HPDE6-E6E7 (cell line): ENCODE measurements at regions not wholly inside any gene's neighbourhood (a gene's known extent, or its start where the extent isn't known, plus 50 kb on each side); places are given as distances from the start of the nearest gene placed in this dataset.
"Not testable (repeated sequence)": the region's sequence is repeated elsewhere in the genome, so short reads cannot be mapped to it uniquely, and the experiment has no call there.

ENCODE experiments used
- DNase-seq: peaks from one replicate; pipeline ENCODE4 v3.0.0; 2011; ENCODE audit warnings: missing footprints; ENCODE audit errors: extremely low spot score

DNA sequence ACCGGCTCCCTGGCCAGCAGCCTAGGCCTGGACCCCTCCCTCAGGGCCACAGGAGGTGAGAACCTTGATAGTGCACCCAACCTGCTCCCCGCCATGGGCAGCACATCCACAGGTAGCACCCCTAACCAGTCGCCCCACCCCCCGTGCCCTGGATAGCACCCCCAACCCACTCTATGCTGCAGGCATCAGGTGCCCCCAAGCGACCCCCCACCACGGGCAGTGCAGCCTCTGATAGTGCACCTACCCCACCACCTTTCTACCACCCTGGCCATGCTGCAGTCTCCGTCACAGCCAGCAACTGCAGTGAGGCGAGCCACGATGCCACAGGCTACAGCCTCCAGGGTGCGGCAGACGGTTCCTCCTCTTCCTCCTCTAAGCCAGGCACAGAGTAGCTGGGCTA, 55.6 kb downstream of the SOWAHC start:
- DNase-seq = no peak

DNA sequence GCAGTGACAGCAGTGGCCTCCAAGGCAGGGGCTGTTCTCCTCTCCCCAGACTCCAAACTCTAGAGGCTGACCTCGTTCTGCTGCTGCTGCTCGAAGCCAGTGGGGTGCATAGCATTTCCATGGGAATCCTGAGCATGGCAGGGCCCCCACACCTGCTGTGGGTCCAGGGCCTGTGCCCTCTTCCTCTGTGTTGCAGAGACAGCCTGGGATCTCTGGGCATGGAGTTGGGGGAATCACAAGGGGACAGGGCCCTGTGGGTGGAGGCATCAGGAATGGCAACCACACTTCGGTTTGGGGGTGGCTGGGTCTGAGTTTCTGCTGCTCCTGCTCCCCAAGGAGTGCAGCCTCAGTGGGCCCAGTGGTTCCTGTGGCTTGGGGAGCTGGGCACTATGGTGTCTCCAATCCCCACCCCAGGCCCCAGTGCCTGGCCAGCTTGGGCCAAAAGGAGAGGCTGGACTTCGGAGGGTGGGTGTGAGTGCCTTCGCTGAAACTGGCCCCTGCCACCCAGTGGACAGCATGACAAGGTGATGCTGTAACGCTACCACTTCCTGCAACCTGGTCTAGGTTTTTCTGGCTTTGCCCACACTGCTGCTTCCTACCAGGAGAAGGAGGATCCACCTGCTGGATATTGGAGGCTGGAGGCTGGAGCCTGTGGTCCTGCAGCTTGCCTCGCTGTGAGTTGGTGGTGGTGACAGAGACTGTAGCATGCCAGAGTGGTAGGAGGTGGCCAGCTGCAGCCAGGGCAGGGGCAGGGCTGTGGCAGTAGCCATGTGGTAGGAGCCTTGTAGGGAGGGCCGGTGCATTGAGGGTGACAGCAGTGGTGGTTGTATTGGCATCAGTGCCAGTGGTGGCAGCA, 56.6 kb downstream of the SOWAHC start:
- no peak for DNase-seq

DNA sequence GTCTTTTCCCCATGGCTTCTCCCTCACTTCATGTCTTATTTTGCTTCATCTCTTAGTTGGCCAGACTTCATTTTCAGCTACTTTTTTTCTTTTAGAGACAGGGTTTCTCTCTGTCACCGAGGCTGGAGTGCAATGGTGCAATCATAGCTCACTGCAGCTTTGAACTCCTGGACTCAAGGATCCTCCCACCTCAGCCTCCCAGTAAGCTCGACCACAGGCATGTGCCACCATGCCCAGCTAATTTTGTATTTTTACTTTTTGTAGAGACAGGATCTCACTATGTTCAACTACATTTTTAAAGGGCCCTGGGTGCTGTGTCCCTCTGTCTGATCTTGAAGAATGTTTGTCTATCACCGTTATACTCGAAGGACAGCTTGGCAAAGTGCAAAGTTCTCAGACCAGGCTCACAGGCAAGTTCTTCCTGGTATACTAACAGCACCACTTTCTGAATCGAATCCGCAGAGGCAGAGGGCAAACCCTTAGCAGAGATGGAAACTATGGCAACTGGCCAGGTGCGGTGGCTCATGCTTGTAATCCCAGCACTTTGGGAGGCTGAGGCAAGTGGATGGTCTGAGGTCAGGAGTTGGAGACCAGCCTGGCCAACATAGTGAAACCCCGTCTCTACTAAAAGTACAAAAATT, 60.9 kb downstream of the SOWAHC start:
- no peak for DNase-seq

DNA sequence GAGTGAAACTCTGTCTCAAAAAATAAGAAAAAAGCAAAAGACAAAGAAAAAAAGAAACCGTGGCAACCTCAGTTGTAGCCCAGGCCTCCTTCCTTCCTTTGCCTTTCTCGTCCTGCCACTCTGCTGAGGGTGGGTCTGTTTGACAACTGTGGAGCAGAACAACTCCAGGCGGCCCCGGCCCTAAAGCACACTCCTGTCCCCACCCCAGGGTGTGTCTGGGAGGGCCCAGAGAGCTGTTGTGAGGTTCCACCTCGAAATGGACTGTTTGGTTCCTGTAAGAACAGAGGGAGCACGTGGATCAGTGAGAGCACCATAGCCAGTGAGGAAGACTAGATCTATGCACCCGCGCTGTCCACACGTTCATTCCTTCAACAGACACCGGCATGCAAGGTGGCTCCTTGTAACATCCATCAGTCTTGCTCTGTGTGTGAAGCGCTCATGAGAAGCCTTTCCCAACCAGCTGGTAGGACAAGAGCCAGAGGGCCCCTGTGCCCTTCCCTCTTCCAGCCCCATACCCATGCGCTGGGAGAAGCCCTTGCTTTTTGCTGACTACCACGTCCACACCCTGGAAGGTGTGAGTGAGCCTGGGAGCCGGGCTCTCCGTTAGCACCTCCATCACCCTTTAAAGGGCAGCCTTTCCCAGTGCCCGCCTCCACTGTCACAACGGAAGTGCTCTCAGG, 61.6 kb downstream of the SOWAHC start:
- no peak for DNase-seq

DNA sequence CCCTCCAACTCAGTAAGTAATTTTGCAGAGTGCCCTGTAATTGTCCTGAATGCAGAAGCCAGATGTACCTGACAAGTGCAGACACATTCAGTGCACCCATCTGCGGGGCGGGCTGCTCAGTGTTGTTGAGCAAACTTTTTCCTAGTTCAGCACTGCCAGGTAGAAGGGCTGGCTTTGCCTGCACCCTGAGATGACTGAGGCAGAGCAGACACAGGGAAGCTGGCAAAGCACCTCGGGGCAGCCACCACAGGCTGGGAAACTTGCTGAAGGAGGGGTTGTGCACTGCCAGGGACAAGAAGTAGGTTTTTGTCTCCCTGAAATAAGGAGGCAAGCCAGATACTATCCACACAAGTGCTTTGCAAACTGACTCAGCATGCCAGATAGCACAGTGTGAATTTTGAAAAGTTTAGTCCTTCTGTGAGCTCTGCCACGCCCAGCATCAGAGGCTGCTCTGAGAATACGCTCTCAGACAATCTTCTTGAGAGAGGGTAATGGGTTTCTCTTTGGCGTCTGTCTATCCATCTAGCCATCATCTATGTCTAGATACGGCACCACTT, 62.3 kb downstream of the SOWAHC start:
- no peak for DNase-seq

DNA sequence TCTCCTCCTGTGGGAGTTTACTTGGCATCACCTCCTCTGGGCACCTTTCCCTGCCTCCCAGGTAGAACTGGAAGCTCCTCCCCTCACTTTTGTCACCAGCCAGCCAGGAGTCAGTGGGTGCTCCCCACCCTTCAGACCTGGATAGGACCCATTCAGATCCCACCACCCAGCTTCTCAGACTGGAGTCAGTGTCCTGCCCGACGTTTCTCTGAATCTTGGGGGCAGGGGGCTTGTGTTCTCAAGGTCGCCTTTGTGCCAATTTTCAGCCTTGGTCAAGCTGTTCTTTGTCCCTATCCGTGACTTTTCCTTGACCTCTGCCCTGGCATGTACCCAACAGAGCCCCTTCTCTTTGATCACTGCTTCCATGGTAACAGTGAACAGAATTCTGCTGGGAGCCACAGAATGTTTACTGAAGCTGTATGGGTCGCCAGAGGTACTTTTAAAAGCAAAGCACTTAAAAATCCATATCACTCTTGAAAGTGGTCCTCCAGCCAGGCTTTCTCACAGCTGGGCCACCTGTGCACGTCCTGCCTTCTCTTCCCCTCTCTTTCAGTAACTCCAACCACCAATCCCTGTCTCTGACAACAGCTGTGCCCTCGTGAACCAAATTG, 63.1 kb downstream of the SOWAHC start:
- not testable (repeated sequence) for DNase-seq

DNA sequence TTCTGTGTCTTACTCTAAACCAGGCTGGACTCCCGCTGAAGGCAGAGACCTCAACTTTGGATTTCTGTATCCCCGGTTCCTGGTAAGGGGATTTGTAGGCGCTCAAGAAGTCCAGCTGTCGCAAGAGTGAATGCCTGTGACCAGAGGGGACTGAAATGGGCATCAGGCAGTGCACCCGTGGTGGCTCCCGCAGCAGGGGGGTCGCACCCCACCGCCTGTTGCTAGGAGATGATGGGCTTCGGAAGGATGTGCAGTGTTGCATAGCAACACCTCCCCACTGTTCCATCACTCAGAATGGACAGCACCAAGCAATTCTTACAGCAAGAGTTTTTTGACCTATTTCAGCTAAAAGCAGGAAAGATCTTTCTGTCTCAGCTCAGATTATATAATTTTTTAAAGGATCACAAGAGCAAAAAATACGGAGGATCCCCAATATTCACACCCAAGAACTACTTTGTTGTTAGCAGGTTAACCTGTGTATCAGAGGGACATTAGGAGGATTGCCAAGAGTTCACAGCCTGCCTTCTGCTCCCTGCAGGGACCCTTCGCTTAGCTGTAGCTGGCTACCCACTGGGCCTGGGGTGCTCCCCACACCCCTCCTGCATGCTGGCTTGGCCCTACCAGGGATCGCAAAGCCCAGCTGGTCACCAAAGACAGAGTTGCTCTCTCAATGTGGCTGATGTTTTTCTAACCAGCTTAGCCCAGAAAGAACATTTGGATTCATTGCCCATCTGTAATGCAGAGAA, 63.8 kb downstream of the SOWAHC start:
- DNase-seq = no peak

DNA sequence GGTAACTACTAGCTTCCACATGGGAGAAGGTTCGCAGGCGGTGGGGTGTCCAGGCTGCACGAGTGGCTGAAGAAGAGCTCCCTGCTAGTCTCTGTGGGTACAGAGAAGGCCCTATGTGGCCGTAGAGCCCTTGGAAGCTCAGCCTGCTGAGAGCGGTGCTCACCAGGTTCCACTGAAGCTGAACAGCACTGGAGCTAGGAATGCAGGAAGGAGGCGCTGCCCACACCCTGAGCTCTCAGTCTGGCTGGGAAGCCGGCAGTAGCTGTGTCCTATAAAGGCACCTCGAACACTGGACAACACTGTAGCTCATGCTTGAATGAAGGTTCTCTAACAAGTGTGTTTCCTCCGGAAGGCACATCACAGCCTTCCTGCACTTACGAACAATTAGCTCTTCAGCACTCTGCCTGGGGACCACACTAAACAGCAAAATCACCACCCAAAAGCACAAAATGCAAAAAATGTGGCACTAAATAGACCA, 64.6 kb downstream of the SOWAHC start:
- DNase-seq = not testable (repeated sequence)

DNA sequence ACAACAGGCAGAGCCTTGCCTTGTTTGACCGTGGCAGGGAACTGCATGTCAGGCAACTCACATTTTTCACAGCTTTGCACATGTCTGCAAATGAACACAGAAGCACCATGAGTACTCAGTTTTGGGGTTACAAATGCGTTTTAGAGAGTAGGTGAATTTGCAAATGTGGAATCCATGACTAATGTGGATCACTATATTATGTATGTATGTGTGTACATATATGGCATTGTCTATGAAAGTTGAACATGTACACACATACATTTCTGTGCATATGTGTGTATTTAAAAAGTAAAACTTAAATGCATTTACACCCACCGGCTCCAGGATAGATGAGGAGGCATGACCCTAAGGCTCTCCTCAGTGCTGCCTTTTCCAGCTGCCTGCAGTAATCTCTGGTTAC, 65.1 kb downstream of the SOWAHC start:
- no peak for DNase-seq

DNA sequence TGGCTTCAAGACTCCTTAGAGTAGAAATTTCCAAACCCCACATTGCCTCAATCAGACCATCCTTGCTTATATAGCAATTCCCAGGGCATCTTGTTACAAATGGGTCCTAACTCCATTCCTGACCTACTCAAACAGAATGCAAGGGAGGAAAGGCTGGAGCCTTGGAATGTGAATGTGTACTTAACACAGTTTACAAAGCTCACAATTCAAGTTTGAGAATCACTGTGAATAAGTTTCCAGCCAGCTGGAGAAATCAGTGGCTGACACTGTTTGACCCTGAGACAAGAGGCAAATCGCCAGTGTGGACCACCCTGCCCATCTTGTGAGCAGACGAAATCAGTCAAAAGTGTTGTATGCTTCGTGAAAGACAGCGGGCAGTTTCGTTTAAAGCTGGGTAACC, 65.5 kb downstream of the SOWAHC start:
- DNase-seq = no peak

DNA sequence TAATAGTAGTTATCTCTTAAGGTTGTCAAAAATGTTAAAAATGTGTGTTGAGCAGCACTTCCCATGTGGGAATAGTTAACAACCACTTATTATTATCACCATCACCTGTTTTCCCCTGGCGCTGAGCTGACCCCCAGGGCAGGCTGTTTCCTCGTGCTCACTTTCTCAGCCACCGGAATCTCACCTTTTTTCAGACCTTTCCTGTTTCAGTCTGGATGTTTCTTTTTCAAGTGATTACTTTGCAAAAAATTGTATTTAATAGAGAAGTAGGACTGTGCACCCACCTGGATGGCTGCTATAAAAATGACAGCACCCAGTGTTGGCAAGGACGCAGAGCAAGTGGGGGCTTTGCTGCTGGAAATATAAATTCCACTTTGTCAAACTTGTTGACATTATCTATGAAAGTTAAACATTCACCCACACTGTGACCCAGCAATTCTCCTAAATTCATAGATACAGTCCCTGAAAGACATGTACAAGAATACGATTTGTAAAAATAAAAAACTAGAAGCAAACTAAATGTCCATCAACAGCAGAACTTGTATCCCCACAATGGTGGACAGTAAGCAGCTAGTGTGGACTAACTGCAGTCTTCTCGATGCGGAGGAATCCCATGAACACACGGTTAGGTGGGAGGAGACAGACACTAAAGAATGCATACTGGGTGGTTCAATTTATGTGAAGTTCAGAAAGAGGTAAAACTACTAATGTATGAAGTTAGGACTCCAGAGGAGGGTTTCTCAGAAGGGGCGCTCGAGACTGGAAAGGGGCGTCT, 66.5 kb downstream of the SOWAHC start:
- no peak for DNase-seq

DNA sequence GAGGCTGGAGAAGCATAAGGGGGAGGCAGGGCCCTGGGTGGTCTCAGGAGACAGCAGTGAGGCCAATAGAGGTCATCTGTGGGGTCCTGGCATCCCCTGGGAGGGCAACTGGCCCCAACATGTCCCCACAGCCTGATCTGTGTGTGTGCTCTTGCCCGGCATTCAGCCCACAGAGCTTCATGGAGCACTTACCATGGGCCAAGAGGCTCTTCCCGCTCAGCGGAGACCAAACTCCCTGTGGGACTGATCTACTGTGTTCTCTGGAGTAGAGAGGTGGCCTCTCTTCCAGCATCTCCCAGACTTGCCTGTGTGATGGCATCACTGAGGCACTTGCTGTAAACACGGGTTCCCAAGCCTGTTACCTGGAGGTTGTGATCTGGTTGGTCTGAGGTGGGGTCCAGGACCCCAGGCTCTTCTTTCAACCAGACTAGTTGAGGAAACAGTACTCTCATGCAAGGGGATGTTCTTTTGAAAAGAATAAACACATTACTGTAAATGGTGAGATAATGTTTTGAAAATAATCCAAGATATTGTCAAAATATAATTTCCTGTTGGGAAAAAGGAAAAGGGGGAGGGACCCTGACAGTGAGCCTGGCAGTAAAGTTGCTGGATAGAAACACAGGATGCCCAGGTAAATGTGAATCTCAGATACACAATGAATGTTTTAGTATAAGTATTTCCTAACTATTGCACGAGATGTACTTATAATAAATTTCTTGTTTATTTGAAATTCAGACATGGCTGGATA, 67.6 kb downstream of the SOWAHC start:
- DNase-seq = no peak

DNA sequence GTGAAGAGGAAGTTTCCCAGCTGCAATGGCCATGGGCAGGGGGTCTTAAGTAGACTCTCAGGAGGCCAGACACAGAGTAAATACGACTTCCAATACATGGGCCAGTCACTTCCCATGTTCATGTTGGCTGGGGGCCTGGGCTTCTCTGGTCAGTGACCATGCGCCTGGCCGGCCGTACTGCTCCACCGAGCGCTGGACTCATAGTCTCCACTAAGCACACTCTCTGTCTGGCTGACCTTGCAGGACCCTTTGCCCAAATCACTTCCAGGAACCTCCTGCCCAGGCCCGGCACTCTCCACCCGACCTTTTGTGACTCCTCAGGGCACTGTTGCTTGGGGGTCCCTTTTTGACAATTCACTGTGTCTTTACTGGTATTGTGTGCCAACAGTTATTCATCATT, 69.3 kb downstream of the SOWAHC start:
- no peak for DNase-seq

DNA sequence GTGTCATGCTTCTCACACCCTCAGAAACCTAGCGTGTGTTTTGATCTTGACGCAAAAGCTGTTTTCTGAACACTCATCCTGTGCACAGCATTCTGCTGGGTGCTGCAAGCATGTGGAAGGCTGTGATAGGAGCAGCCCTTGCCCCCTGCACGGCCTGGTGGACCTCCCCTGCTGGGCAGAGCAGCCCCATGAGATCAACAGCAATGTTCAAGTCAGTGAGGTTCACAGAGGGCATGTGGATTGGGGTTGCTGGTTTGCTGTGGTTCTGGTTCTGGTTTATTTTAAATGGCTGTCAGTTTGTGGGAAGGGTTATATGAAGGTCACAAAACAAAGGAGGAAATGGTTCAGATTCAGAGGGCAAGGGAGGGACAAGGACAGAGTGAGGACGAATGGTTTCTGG, 71.3 kb downstream of the SOWAHC start:
- DNase-seq = no peak

DNA sequence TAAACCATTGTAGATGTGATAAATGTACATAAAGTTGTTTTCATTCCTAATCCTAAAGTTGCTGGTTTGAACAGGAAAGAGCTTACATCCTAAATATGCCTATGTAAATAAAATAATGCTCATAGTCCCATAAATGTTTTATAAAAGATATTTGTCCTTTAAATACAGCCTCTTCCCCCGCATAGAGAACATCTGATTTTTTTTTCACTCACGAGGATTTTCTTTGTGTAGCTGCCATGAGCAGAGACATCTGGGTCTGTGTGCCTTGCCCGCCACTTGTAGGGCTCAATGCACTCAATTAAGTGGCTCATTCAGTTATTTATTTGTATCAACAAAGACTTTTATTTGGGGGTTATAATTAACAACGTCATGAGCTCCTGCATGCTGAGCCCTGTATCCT, 72.8 kb downstream of the SOWAHC start:
- no peak for DNase-seq

DNA sequence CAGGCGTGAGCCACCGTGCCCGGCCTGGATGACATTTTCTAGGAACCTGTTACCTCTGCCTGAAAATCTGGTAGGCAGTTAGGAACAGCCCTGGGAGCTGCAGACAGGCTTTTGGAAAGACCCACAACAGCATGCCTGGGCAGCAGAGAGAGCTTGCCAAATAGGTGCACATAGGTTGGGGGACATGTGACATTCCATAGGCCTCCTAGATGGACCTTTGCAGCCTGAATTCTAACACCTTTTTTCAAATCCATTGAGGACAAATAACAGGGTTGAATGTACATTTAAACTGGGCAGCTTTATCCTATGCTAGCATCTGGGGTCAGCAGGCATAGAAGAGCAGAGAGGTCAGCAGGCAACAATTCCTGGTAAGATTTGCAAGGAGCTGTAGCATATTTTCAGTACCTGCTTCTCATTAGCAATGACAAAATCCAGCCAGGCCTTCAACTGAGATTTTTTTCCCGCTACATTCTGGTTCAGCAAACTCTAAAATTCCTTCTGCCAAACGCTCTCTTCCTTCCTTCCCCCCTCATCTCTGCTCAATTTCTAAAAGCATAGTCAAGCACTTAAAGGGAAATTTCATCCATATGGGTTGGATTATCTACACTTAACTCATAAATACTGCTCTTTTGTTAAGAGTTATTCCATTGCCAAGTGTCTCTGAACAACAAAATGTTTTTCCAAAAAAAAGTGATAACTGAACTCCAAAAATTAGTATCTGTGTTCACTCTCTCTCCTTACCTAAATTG, 75.2 kb downstream of the SOWAHC start:
- no peak for DNase-seq

DNA sequence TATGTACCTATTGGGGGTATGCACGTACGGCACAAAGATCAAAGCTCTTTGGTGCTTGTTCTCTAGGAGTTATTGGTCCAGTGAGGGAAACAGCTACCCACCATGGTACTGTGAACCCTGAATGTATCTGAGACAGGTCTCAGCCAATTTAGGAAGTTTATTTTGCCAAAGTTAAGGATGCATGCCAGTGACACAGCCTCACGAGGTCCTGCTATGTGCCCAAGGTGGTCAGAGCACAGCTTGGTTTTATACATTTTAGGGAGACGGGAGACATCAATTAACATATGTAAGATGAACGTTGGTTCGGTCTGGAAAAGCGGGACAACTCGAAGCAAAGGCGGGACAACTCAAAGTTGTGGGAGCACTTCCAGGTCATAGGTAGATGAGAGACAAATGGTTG, 75.8 kb downstream of the SOWAHC start:
- no peak for DNase-seq

DNA sequence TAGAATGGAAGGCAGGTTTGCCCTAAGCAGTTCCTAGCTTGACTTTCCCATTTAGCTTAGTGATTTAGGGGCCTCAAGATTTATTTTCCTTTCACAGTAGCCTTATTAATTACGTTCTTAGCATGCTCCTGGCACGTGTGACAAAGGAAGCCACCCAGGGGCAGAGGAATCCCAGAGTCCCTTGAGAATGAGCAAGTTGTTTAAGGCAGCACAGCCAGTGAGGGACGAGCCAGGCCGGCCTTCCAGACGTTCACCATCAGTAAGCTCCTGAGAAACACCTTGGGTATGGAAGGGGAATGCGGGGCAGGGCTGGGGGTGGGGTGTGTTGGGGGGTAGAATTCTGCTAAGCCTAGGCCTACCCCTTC, 76.3 kb downstream of the SOWAHC start:
- no peak for DNase-seq
